WI38 (cell line): ENCODE measurements at regions not wholly inside any gene's neighbourhood (a gene's known extent, or its start where the extent isn't known, plus 50 kb on each side); places are given as distances from the start of the nearest gene placed in this dataset.

Source experiments
- H3K4me3 ChIP-seq: 2 replicates; pipeline ENCODE4 v1.5.1; 2011; ENCODE audit warnings: low read depth, mild to moderate bottlenecking, control low read depth, low read length
- TF ChIP-seq, protein P1 (sequence below): IDR thresholded peaks from 2 replicates; pipeline ENCODE4 v1.5.1; 2012; ENCODE audit warnings: low read depth, mild to moderate bottlenecking, control low read depth, low read length

DNA sequence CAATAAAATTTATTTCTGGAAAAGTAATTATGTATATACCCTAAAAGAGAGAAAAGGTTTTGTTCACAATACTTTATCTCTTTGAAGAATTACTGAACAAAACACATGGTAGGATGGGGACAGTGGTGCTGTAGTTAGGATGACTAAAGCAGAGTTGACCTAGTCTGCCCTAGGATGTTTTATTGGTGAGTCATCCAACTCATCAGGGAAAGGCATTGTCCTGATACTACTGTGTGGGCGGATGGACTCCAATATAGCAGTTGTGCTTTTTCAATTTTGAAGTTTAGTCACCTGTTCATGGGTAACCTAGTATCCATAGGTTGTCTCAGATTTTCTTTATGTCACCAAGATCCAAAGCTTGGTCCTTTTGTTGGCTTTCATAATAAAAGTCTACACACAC, 53.3 kb upstream of the EYS start:
- TF ChIP-seq, protein P1, sequence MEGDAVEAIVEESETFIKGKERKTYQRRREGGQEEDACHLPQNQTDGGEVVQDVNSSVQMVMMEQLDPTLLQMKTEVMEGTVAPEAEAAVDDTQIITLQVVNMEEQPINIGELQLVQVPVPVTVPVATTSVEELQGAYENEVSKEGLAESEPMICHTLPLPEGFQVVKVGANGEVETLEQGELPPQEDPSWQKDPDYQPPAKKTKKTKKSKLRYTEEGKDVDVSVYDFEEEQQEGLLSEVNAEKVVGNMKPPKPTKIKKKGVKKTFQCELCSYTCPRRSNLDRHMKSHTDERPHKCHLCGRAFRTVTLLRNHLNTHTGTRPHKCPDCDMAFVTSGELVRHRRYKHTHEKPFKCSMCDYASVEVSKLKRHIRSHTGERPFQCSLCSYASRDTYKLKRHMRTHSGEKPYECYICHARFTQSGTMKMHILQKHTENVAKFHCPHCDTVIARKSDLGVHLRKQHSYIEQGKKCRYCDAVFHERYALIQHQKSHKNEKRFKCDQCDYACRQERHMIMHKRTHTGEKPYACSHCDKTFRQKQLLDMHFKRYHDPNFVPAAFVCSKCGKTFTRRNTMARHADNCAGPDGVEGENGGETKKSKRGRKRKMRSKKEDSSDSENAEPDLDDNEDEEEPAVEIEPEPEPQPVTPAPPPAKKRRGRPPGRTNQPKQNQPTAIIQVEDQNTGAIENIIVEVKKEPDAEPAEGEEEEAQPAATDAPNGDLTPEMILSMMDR: no peak
- H3K4me3 ChIP-seq: no peak overlapping the region
